Erythroblast (primary cell): ENCODE measurements at regions not wholly inside any gene's neighbourhood (a gene's known extent, or its start where the extent isn't known, plus 50 kb on each side); places are given as distances from the start of the nearest gene placed in this dataset.

Source experiments
- GATA1 ChIP-seq: IDR thresholded peaks from 2 replicates; pipeline ENCODE4 v1.6.1; 2011; ENCODE audit warnings: low read depth, mild to moderate bottlenecking, control low read depth, low read length, moderate library complexity
- POLR2A ChIP-seq: IDR thresholded peaks from 2 replicates; pipeline ENCODE4 v1.6.1; 2011; ENCODE audit warnings: mild to moderate bottlenecking, low read length

GRCh38 chr15:70334286-70334685 is 236.6 kb upstream of the TLE3 start:
- TF ChIP-seq POLR2A (no peak), GATA1 (no peak)
